ENCODE measurements at regions not wholly inside any gene's neighbourhood (a gene's known extent, or its start where the extent isn't known, plus 50 kb on each side); places are given as distances from the start of the nearest gene placed in this dataset.

- no peak for TF ChIP-seq EZH2 (IDR thresholded peaks at IDR 0.05; ENCODE audit: low read length, missing control alignments)
- TF ChIP-seq, protein P1, sequence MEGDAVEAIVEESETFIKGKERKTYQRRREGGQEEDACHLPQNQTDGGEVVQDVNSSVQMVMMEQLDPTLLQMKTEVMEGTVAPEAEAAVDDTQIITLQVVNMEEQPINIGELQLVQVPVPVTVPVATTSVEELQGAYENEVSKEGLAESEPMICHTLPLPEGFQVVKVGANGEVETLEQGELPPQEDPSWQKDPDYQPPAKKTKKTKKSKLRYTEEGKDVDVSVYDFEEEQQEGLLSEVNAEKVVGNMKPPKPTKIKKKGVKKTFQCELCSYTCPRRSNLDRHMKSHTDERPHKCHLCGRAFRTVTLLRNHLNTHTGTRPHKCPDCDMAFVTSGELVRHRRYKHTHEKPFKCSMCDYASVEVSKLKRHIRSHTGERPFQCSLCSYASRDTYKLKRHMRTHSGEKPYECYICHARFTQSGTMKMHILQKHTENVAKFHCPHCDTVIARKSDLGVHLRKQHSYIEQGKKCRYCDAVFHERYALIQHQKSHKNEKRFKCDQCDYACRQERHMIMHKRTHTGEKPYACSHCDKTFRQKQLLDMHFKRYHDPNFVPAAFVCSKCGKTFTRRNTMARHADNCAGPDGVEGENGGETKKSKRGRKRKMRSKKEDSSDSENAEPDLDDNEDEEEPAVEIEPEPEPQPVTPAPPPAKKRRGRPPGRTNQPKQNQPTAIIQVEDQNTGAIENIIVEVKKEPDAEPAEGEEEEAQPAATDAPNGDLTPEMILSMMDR (conservative IDR thresholded peaks at IDR 0.05 in 1 of 2, IDR thresholded peaks at IDR 0.05 in 1 of 2; ENCODE audit: low read depth in 1 of 2, low read length in 2 of 2), result no peak
Observed at GRCh38 chr13:39268398-39268797, 230.1 kb downstream of the NHLRC3 start.
